A549 (cell line): ENCODE measurements at regions not wholly inside any gene's neighbourhood (a gene's known extent, or its start where the extent isn't known, plus 50 kb on each side); places are given as distances from the start of the nearest gene placed in this dataset.

Source experiments
- EP300 ChIP-seq, 2 experiments: fragments of >200 bp; sonication (Bioruptor Twin); formaldehyde crosslinking; IDR thresholded peaks; 2 replicates in 1 of 2; 3 replicates in 1 of 2; pipeline ENCODE4 v1.6.1; 2016 to 2017
- ZSCAN20 ChIP-seq: fragments of 250-450 bp; sonication (Bioruptor Pico); IDR thresholded peaks from 2 replicates; pipeline ENCODE4 v1.8.0; 2022; ENCODE audit warnings: mild to moderate bottlenecking, moderate library complexity
- TF ChIP-seq, protein P1 (sequence below): fragments of >200 bp; sonication (Bioruptor Twin); formaldehyde crosslinking; IDR thresholded peaks from 3 replicates; pipeline ENCODE4 v1.5.1; 2016

DNA sequence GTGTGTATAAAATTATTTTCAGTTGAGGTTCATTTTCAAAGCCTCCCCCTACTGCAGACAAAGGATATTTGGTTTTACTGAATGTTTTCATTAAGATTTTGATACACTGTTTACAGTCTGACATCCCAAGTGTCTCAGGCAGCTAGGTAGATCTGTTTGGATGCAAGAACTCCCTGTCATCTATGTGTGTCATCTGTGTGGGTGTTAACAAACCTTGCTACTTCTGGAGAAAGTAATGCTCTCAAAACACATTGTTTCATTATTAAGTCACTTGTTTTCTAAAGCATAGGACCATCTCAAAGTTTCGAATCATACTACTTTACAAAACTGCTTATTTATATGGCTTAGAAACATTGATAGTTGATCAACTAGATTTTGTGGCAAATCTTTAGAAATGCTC lies 114.5 kb upstream of the TMEM170B start:
- TF ChIP-seq EP300 (IDR thresholded peaks at IDR 0.05) (no peak), ZSCAN20 (no peak)
- TF ChIP-seq, protein P1, sequence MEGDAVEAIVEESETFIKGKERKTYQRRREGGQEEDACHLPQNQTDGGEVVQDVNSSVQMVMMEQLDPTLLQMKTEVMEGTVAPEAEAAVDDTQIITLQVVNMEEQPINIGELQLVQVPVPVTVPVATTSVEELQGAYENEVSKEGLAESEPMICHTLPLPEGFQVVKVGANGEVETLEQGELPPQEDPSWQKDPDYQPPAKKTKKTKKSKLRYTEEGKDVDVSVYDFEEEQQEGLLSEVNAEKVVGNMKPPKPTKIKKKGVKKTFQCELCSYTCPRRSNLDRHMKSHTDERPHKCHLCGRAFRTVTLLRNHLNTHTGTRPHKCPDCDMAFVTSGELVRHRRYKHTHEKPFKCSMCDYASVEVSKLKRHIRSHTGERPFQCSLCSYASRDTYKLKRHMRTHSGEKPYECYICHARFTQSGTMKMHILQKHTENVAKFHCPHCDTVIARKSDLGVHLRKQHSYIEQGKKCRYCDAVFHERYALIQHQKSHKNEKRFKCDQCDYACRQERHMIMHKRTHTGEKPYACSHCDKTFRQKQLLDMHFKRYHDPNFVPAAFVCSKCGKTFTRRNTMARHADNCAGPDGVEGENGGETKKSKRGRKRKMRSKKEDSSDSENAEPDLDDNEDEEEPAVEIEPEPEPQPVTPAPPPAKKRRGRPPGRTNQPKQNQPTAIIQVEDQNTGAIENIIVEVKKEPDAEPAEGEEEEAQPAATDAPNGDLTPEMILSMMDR, result no peak
